ENCODE measurements at regions not wholly inside any gene's neighbourhood (a gene's known extent, or its start where the extent isn't known, plus 50 kb on each side); places are given as distances from the start of the nearest gene placed in this dataset.

- H2AFZ ChIP-seq (replicated peaks), result no peak overlapping the region
- no peak overlapping the region for H3K27ac Mint-ChIP-seq
- no peaks in the 10 kb centered on the region for H3K27me3 Mint-ChIP-seq (ENCODE audit: insufficient read depth, low read depth)
- no peak for DNase-seq (ENCODE audit: low spot score)
- no peaks in the 10 kb centered on the region for H3F3A ChIP-seq (ENCODE audit: low read depth)
- no peaks in the 10 kb centered on the region for H4K20me1 ChIP-seq (ENCODE audit: low read depth)
- H3K9me3 ChIP-seq (ENCODE audit: low read depth), result no peaks in the 10 kb centered on the region
- TF ChIP-seq EZH2 (IDR thresholded peaks at IDR 0.05) (no peak), EZH2phosphoT487 (IDR thresholded peaks at IDR 0.05) (no peak), CTCF (IDR thresholded peaks at IDR 0.05) (no peak)
- H3K4me1 Mint-ChIP-seq, result no peaks in the 10 kb centered on the region
- H3K9me3 Mint-ChIP-seq, result peaks cover 9% of the 10 kb centered on the region
- H3K36me3 Mint-ChIP-seq, result peaks cover 2% of the 10 kb centered on the region
- no peak overlapping the region for H3K4me3 ChIP-seq
- H3K4me1 ChIP-seq, result peaks cover 8% of the 10 kb centered on the region
- H3K4me3 Mint-ChIP-seq, result no peak overlapping the region
- no peak overlapping the region for H3K27ac ChIP-seq
- no peak overlapping the region for H3K9ac ChIP-seq
- no peaks in the 10 kb centered on the region for H3K27me3 ChIP-seq
- H3K4me2 ChIP-seq, result no peak overlapping the region
- no peaks in the 10 kb centered on the region for H3K36me3 ChIP-seq
- no peaks in the 10 kb centered on the region for H3K79me2 ChIP-seq (ENCODE audit: low read depth)
Measured at GRCh38 chr7:22932896-22933295, 81.0 kb downstream of the HYCC1 start.

- Histone ChIP-seq H3K27me3 (no peaks in the 10 kb centered on the region), H3K36me3 (no peaks in the 10 kb centered on the region), H3K27ac (no peak overlapping the region), H3K4me1 (peaks cover 8% of the 10 kb centered on the region), H3K4me2 (no peak overlapping the region), H3K9me3 (ENCODE audit: low read depth) (no peaks in the 10 kb centered on the region), H3K9ac (no peak overlapping the region), H3K4me3 (no peak overlapping the region), H3K79me2 (ENCODE audit: low read depth) (no peaks in the 10 kb centered on the region), H2AFZ (replicated peaks) (no peak overlapping the region), H4K20me1 (ENCODE audit: low read depth) (no peaks in the 10 kb centered on the region), H3F3A (ENCODE audit: low read depth) (no peaks in the 10 kb centered on the region)
- H3K9me3 Mint-ChIP-seq, result peaks cover 11% of the 10 kb centered on the region
- H3K4me3 Mint-ChIP-seq, result no peak overlapping the region
- TF ChIP-seq CTCF (IDR thresholded peaks at IDR 0.05) (no peak), EZH2 (IDR thresholded peaks at IDR 0.05) (no peak), EZH2phosphoT487 (IDR thresholded peaks at IDR 0.05) (no peak)
- H3K4me1 Mint-ChIP-seq, result no peaks in the 10 kb centered on the region
- no peak for DNase-seq (ENCODE audit: low spot score)
- no peaks in the 10 kb centered on the region for H3K27me3 Mint-ChIP-seq (ENCODE audit: insufficient read depth, low read depth)
- peaks cover 2% of the 10 kb centered on the region for H3K36me3 Mint-ChIP-seq
- no peak overlapping the region for H3K27ac Mint-ChIP-seq
Measured at GRCh38 chr7:22931011-22931410, 82.9 kb downstream of the HYCC1 start.

- TF ChIP-seq EZH2phosphoT487 (IDR thresholded peaks at IDR 0.05) (no peak), CTCF (IDR thresholded peaks at IDR 0.05) (no peak), EZH2 (IDR thresholded peaks at IDR 0.05) (no peak)
- H3K36me3 Mint-ChIP-seq, result no peaks in the 10 kb centered on the region
- H3K9me3 Mint-ChIP-seq, result peaks cover 24% of the 10 kb centered on the region
Measured at GRCh38 chr7:22922307-22922706, 91.6 kb downstream of the HYCC1 start.

More at GRCh38 chr7:22922307-22922706, 91.6 kb downstream of the HYCC1 start:
- Histone ChIP-seq H3K27me3 (no peaks in the 10 kb centered on the region), H3K4me2 (no peak overlapping the region), H3K4me3 (no peak overlapping the region), H3K9me3 (ENCODE audit: low read depth) (peaks cover 5% of the 10 kb centered on the region), H4K20me1 (ENCODE audit: low read depth) (no peaks in the 10 kb centered on the region), H3K9ac (no peak overlapping the region), H3K27ac (no peak overlapping the region), H3K79me2 (ENCODE audit: low read depth) (no peaks in the 10 kb centered on the region), H3K4me1 (no peaks in the 10 kb centered on the region), H3F3A (ENCODE audit: low read depth) (no peaks in the 10 kb centered on the region), H2AFZ (replicated peaks) (no peak overlapping the region), H3K36me3 (no peaks in the 10 kb centered on the region)
- Mint-ChIP-seq H3K4me1 (peaks cover 5% of the 10 kb centered on the region), H3K27me3 (ENCODE audit: insufficient read depth, low read depth) (no peaks in the 10 kb centered on the region), H3K27ac (no peak overlapping the region), H3K4me3 (no peak overlapping the region)
- no peak for DNase-seq (ENCODE audit: low spot score)
